Retinal pigment epithelial cell (primary cell): ENCODE measurements at regions not wholly inside any gene's neighbourhood (a gene's known extent, or its start where the extent isn't known, plus 50 kb on each side); places are given as distances from the start of the nearest gene placed in this dataset.

Experiments used
- DNase-seq: peaks from one replicate; pipeline ENCODE4 v3.0.0-alpha.2; 2010; ENCODE audit warnings: low read depth
- H3K4me3 ChIP-seq: 2 replicates; pipeline ENCODE4 v1.5.1; 2011; ENCODE audit warnings: mild to moderate bottlenecking, low read length, control low read depth, moderate library complexity
- TF ChIP-seq, protein P1 (sequence below): conservative IDR thresholded peaks from 2 replicates; pipeline ENCODE4 v1.5.1; 2011; ENCODE audit warnings: low read depth, low read length, control low read depth, inconsistent platforms

DNA sequence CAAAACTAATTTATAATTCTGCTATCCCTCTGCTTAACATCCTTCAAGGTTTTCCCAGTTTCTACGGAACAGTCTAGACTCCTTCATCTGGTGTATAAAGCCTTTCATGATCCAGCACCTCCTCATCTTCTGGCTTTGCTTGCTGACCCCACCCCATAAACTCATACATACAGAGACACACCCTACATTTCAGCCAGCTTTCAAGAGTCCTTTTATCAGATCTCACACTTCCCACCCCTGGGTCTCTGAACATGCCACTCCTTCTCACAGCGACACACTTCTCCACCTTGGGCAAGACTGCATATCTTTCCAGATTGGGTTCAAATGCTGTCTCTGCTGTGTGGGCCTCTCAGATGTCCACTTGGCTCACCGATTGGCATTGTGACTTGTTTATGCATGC lies 166.8 kb upstream of the LPP start:
- TF ChIP-seq, protein P1, sequence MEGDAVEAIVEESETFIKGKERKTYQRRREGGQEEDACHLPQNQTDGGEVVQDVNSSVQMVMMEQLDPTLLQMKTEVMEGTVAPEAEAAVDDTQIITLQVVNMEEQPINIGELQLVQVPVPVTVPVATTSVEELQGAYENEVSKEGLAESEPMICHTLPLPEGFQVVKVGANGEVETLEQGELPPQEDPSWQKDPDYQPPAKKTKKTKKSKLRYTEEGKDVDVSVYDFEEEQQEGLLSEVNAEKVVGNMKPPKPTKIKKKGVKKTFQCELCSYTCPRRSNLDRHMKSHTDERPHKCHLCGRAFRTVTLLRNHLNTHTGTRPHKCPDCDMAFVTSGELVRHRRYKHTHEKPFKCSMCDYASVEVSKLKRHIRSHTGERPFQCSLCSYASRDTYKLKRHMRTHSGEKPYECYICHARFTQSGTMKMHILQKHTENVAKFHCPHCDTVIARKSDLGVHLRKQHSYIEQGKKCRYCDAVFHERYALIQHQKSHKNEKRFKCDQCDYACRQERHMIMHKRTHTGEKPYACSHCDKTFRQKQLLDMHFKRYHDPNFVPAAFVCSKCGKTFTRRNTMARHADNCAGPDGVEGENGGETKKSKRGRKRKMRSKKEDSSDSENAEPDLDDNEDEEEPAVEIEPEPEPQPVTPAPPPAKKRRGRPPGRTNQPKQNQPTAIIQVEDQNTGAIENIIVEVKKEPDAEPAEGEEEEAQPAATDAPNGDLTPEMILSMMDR: no peak
- H3K4me3 ChIP-seq: no peak overlapping the region

DNA sequence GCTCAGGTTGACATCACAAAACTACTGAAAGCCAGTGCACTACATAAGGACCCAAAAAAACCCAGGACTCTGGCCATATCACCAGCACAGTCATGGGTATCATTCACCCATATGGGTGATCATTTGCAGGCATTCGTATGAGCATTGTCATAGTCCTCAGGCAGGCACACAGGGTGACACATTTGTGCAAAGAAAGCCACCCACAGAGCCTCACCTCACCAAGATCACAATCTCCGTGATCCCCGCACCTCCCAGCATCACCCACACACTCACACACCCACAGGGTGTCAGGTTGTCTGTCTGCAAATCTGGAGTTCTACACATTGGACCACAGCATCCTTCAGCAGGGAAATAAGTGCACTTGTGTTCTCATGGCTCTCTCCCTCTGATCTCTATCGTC lies 166.0 kb upstream of the LPP start:
- TF ChIP-seq, protein P1: no peak
- no peak overlapping the region for H3K4me3 ChIP-seq
- no peak for DNase-seq

More for the DNA sequence above, 166.8 kb upstream of the LPP start:
- DNase-seq: no peak

DNA sequence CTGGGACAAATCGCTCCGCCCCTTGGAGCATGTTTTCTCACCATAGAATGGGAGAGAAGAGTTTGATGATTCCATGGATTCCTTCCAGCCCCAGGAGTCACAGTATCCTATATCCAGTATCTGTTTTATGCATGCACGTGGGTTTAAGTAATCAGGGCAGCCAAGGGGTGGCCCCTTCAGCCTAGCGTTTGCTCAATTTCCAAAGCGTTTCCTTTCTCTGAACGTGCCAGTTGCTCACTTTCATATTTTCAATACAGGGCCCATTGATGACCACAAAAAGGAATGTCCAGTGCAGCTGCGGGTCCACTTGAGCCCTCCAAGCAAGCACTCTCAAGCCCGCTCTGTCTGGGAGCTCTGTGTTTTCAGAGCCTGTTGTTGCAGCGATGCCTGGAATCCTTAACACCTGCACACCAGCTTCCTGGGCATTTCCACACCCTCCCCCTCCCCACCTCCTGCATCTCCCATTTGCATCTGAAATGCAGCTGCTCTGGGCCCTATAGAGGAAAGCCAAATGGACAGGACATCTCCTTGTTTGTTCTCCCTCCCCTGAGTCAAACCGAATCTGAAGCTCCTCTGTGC lies 164.3 kb upstream of the LPP start:
- TF ChIP-seq, protein P1: no peak
- DNase-seq: no peak
- no peak overlapping the region for H3K4me3 ChIP-seq

DNA sequence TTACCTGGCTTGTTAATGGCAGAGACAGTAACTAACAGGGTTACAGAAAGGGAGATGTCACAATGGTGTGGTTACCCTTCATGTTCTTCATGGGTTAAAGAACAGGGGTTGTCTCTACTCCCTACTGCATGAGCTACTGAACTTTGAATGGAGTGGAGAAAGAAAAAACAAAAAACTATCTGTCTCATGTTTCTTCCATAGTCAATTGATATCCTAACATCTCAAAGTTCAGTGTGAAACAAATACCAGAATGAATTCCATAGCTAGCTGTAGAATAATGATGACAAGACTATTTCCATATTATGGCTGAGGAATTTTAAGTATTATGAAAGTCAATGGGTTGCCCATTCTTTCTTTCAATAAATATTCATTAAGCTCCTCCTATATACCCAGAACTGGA lies 161.3 kb upstream of the LPP start:
- no peak for DNase-seq
- no peak overlapping the region for H3K4me3 ChIP-seq
- TF ChIP-seq, protein P1: no peak

DNA sequence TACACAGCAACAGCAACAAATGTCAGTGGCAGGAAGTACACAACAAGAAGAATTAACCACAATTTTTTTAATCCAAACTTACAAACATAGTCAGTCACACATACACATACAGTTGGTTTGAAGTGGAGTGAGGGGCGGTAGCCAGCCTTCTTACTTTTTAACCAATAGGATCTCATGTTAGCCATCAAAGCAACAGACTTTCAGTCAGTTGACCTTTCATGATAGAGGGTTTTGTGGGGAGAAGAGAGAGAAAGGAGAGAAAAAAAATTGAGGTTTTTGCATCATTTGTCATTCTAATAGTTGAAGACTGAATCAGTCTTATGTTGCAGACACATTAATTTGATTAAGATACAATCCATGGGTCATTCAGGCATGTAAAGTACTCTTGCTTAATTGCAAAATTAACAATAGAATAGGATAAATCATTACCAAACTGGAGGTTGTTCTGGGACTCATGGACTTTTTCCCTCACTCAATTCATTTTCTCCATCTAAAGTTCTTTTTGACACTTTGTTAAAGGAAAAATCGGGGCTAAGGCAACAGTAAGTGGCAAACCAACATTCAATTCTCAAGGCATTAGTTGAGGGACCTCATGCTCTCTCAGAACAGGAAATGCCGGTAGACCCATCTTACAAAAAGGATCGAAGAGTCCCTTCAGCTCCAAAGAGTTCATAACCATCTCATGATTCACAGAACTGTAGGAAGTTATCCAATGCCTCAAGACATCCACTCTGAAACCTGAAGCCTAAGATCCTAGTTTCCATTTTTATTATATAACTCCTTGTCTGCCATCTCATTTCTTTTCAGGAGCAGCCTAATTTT lies 159.5 kb upstream of the LPP start:
- TF ChIP-seq, protein P1: no peak
- H3K4me3 ChIP-seq: no peak overlapping the region
- no peak for DNase-seq

DNA sequence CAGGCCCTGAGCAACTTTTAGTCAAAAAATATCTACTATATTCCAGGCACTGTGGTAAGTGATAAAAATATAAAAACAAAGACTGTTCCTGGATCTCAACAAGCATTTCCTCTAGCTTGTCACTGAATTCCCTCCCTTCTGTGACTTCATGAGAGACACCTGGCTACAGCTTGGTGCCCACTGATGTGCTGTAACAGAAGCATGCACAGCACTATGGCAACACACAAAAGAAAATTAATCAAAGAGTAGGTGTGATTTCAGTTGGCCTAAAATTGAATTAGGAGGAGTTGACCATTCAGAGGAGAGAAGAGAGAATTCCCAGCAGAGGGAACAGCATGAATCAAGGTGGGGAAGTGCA lies 158.9 kb upstream of the LPP start:
- TF ChIP-seq, protein P1: no peak
- no peak overlapping the region for H3K4me3 ChIP-seq
- DNase-seq: no peak

DNA sequence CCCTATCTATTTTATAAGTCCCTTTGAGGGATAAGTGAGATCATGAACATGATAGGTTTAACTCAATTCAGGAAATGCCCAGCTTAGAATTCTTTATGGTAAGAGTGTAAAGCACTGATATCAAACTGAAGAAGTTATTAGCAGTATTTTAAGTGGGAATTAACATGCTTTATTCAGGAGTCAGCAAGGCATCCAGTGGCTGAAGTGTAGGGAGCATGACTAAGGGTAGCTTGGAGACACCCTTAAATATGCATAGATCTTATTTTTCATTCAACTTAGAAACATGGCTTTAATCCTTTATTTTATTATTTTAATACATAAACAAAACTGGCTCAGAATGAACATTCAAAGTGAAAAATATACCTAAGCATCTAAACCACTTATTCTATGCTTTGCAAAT lies 158.3 kb upstream of the LPP start:
- no peak for DNase-seq
- TF ChIP-seq, protein P1: no peak
- H3K4me3 ChIP-seq: no peak overlapping the region
